CD14-positive monocyte (primary cell): ENCODE measurements at regions not wholly inside any gene's neighbourhood (a gene's known extent, or its start where the extent isn't known, plus 50 kb on each side); places are given as distances from the start of the nearest gene placed in this dataset.
"Not testable (repeated sequence)": the region's sequence is repeated elsewhere in the genome, so short reads cannot be mapped to it uniquely, and the experiment has no call there.

Experiments used
- DNase-seq, 3 donors: peaks; one replicate each; pipeline ENCODE4 v3.0.0-alpha.2; 2011 to 2022
- H2AFZ ChIP-seq: 2 replicates; pipeline ENCODE4 v1.6.0; 2012; ENCODE audit warnings: mild to moderate bottlenecking, low read depth, low read length, inconsistent platforms; ENCODE audit not compliant: insufficient read depth, poor library complexity, severe bottlenecking
- H3K27ac ChIP-seq, 2 donors: 1 replicate in 1 of 2; 2 replicates in 1 of 2; pipeline ENCODE4 v1.5.1; 2012 to 2013; ENCODE audit warnings: low read length in 2 of 2, control low read depth in 1 of 2, inconsistent platforms in 1 of 2, low read depth in 1 of 2, mild to moderate bottlenecking in 1 of 2
- H3K27me3 ChIP-seq, 2 donors: one replicate each; pipeline versions ENCODE4 v1.6.0 to v1.6.1; 2011 to 2013; ENCODE audit warnings: low read length in 2 of 2; ENCODE audit not compliant: control insufficient read depth in 2 of 2, insufficient read depth in 2 of 2
- H3K36me3 ChIP-seq, 2 donors: replicated peaks in 1 of 2; 1 replicate in 1 of 2; 2 replicates in 1 of 2; pipeline versions ENCODE4 v1.5.1 to v1.6.1; 2012 to 2013; ENCODE audit warnings: low read length in 2 of 2, control low read depth in 1 of 2, inconsistent platforms in 1 of 2, mild to moderate bottlenecking in 1 of 2; ENCODE audit not compliant: insufficient read depth in 2 of 2, control insufficient read depth in 1 of 2
- H3K4me1 ChIP-seq, 2 donors: 1 replicate in 1 of 2; 2 replicates in 1 of 2; pipeline versions ENCODE4 v1.5.1 to v1.6.1; 2012 to 2013; ENCODE audit warnings: low read length in 2 of 2, control low read depth in 1 of 2, inconsistent platforms in 1 of 2, mild to moderate bottlenecking in 1 of 2, moderate library complexity in 1 of 2; ENCODE audit not compliant: insufficient read depth in 2 of 2, control insufficient read depth in 1 of 2
- H3K4me2 ChIP-seq: replicated peaks from 2 replicates; pipeline ENCODE3; 2012; ENCODE audit warnings: low read length, moderate library complexity, mild to moderate bottlenecking; ENCODE audit not compliant: poor library complexity, severe bottlenecking; ENCODE audit errors: extremely low read depth
- H3K4me3 ChIP-seq, 3 experiments: fragments of 200-600 bp in 1 of 3; sonication (generic) in 1 of 3; replicated peaks in 1 of 3; 1 replicate in 2 of 3; 2 replicates in 1 of 3; pipeline ENCODE4 v1.5.1; 2011 to 2013; ENCODE audit warnings: low read length in 3 of 3, mild to moderate bottlenecking in 3 of 3, control low read depth in 2 of 3, low read depth in 2 of 3, inconsistent platforms in 1 of 3, moderate library complexity in 1 of 3
- H3K79me2 ChIP-seq: 2 replicates; pipeline ENCODE4 v1.6.0; 2012; ENCODE audit warnings: mild to moderate bottlenecking, control low read depth, inconsistent platforms, low read length, moderate library complexity; ENCODE audit not compliant: insufficient read depth
- H3K9ac ChIP-seq: 2 replicates; pipeline ENCODE4 v1.6.0; 2017; ENCODE audit warnings: low read length, mild to moderate bottlenecking; ENCODE audit not compliant: insufficient read depth, poor library complexity, severe bottlenecking
- H3K9me3 ChIP-seq, 2 donors: replicated peaks in 1 of 2; 1 replicate in 1 of 2; 2 replicates in 1 of 2; pipeline versions ENCODE4 v1.5.1 to v1.6.1; 2012 to 2013; ENCODE audit warnings: low read length in 2 of 2, control low read depth in 1 of 2; ENCODE audit not compliant: control insufficient read depth in 1 of 2, insufficient read depth in 1 of 2
- H4K20me1 ChIP-seq: 2 replicates; pipeline ENCODE4 v1.6.0; 2012; ENCODE audit warnings: mild to moderate bottlenecking, low read length, control low read depth, moderate library complexity; ENCODE audit not compliant: insufficient read depth
- H3K27ac Mint-ChIP-seq, 7 donors: one replicate each; pipeline ENCODE4 v1.8.0; 2020; ENCODE audit warnings: mild to moderate bottlenecking in 7 of 7, mixed read lengths in 7 of 7, moderate library complexity in 6 of 7, inconsistent platforms in 2 of 7
- H3K27me3 Mint-ChIP-seq, 3 donors: one replicate each; pipeline ENCODE4 v1.8.0; 2021 to 2022; ENCODE audit warnings: low read depth in 3 of 3, mild to moderate bottlenecking in 3 of 3, mixed read lengths in 3 of 3, moderate library complexity in 3 of 3, inconsistent platforms in 1 of 3
- H3K36me3 Mint-ChIP-seq, 2 donors: one replicate each; pipeline ENCODE4 v1.8.0; 2020; ENCODE audit warnings: mixed read lengths in 2 of 2, inconsistent platforms in 1 of 2, mild to moderate bottlenecking in 1 of 2
- H3K4me1 Mint-ChIP-seq: one replicate; pipeline ENCODE4 v1.8.0; 2020; ENCODE audit warnings: mild to moderate bottlenecking, mixed read lengths
- H3K4me3 Mint-ChIP-seq, 2 donors: one replicate each; pipeline ENCODE4 v1.8.0; 2020; ENCODE audit warnings: mild to moderate bottlenecking in 2 of 2, mixed read lengths in 2 of 2, moderate library complexity in 1 of 2
- H3K9me3 Mint-ChIP-seq, 7 donors: one replicate each; pipeline ENCODE4 v1.8.0; 2020 to 2022; ENCODE audit warnings: mixed read lengths in 7 of 7, mild to moderate bottlenecking in 6 of 7, moderate library complexity in 6 of 7, inconsistent platforms in 2 of 7
- WGBS: methylation state at CpG from one replicate; pipeline ENCODE4 v1.1.5; 2013; ENCODE audit warnings: missing lambda C conversion rate; ENCODE audit not compliant: insufficient coverage; 5-methylcytosine and 5-hydroxymethylcytosine counted together
- intact Hi-C, 2 donors: fragments of 100-400 bp; cut with micrococcal nuclease; formaldehyde crosslinking; loops; one replicate each; pipeline versions ENCODE4 v1.15.0 to v1.15.1; 2023
- TF ChIP-seq, protein P1 (sequence below): fragments of 200-600 bp; IDR thresholded peaks from one replicate; pipeline ENCODE4 v1.8.0; 2022; ENCODE audit warnings: antibody characterized with exemption, mild to moderate bottlenecking

GRCh38 chr4:144423930-144424329 is 222.0 kb upstream of the HHIP start:
- Mint-ChIP-seq H3K27ac (no peak overlapping the region), H3K36me3 (no peaks in the 10 kb centered on the region), H3K9me3 (peaks cover 0 to 3% (median 1%) of the 10 kb centered on the region in 7 donors), H3K27me3 (peaks cover 0 to 2% (median 0%) of the 10 kb centered on the region in 3 donors), H3K4me1 (no peaks in the 10 kb centered on the region), H3K4me3 (no peak overlapping the region)
- Histone ChIP-seq H4K20me1 (no peaks in the 10 kb centered on the region), H3K4me2 (no peak overlapping the region), H3K9ac (no peak overlapping the region), H3K9me3 (no peaks in the 10 kb centered on the region), H3K4me3 (no peak overlapping the region), H2AFZ (no peak overlapping the region), H3K36me3 (no peaks in the 10 kb centered on the region), H3K27ac (no peak overlapping the region), H3K4me1 (no peaks in the 10 kb centered on the region), H3K27me3 (no peaks in the 10 kb centered on the region), H3K79me2 (no peaks in the 10 kb centered on the region)
- intact Hi-C loops = no loop called here
- TF ChIP-seq, protein P1, sequence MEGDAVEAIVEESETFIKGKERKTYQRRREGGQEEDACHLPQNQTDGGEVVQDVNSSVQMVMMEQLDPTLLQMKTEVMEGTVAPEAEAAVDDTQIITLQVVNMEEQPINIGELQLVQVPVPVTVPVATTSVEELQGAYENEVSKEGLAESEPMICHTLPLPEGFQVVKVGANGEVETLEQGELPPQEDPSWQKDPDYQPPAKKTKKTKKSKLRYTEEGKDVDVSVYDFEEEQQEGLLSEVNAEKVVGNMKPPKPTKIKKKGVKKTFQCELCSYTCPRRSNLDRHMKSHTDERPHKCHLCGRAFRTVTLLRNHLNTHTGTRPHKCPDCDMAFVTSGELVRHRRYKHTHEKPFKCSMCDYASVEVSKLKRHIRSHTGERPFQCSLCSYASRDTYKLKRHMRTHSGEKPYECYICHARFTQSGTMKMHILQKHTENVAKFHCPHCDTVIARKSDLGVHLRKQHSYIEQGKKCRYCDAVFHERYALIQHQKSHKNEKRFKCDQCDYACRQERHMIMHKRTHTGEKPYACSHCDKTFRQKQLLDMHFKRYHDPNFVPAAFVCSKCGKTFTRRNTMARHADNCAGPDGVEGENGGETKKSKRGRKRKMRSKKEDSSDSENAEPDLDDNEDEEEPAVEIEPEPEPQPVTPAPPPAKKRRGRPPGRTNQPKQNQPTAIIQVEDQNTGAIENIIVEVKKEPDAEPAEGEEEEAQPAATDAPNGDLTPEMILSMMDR = no peak
- DNase-seq = no peak

DNA sequence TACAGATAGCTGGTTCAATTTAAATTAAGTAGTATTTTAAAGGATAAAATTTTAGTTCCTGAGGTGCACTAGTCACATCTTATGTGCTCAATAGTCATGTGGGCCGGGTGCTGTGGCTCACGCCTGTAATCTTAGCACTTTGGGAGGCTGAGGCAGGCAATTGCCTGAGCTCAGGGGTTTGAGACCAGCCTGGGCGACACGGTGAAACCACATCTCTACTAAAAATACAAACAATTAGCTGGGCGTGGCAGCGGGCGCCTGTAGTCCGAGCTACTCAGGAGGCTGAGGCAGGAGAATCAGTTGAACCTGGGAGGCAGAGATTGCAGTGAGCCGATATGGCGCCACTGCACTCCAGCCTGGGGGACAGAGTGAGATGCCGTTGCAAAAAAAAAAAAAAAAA is 219.9 kb upstream of the HHIP start:
- WGBS = 80% methylated on average over 1 of the region's 11 CpGs
- H3K36me3 ChIP-seq, H3K4me3 Mint-ChIP-seq, intact Hi-C loops, H3K27ac ChIP-seq, H3K27me3 ChIP-seq, H3K9me3 ChIP-seq, H3K4me3 ChIP-seq, H3K9ac ChIP-seq, H3K27me3 Mint-ChIP-seq, H3K27ac Mint-ChIP-seq, H2AFZ ChIP-seq, H4K20me1 ChIP-seq, H3K9me3 Mint-ChIP-seq, H3K4me2 ChIP-seq, H3K4me1 ChIP-seq, H3K4me1 Mint-ChIP-seq, DNase-seq, H3K36me3 Mint-ChIP-seq, H3K79me2 ChIP-seq: not testable (repeated sequence)
